ENCODE measurements at regions not wholly inside any gene's neighbourhood (a gene's known extent, or its start where the extent isn't known, plus 50 kb on each side); places are given as distances from the start of the nearest gene placed in this dataset.

DNA sequence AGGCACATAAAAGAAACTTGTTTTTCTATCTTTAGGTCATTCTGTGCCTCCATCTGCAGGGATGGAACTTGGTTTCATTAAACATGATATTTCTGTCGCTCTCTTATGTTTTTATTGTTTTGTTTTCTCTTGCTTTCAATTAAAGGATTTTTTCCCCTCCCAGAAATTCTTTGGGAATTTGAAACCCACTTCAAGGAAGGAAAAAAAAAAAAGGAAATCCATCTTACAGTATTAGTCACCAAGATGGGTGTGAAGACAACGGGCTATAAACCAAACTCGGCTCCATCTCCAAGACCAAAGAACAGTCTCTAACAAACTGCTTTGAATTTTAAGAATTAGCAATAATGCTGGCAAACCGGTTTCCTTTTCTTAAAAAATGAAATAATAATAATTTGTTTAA, 244.1 kb downstream of the BCL11A start:
- BruUV-seq (replicated peaks) = no TSS peak
- Histone ChIP-seq H3K9me3 (ENCODE audit: insufficient read depth, low read depth) (no peaks in the 10 kb centered on the region), H3K4me1 (replicated peaks; ENCODE audit: insufficient read depth) (no peaks in the 10 kb centered on the region), H3K4me3 (no peak overlapping the region), H3K27ac (no peak overlapping the region), H3K27me3 (ENCODE audit: insufficient read depth, low read depth) (peaks cover 36% of the 10 kb centered on the region), H3K36me3 (ENCODE audit: low read depth) (no peaks in the 10 kb centered on the region), H3K9me2 (ENCODE audit: insufficient read depth) (no peaks in the 10 kb centered on the region), H2AFZ (no peak overlapping the region), H4K20me1 (ENCODE audit: insufficient read depth) (no peaks in the 10 kb centered on the region), H3F3A (ENCODE audit: insufficient read depth, low read depth) (no peaks in the 10 kb centered on the region), H3K4me2 (no peak overlapping the region), H3K79me2 (ENCODE audit: low read depth) (no peaks in the 10 kb centered on the region)
- DNase-seq = no peak
- ChIA-PET POLR2A (ENCODE audit: unreplicated experiment) (no interaction called here), CTCF (no interaction called here)
- intact Hi-C loops (cut with micrococcal nuclease; ENCODE audit: unreplicated experiment) = no loop called here
- no peak for TF ChIP-seq CTCF (conservative IDR thresholded peaks at IDR 0.05)
- no peak for TF ChIP-seq EZH2 (IDR thresholded peaks at IDR 0.05; ENCODE audit: low read depth)

DNA sequence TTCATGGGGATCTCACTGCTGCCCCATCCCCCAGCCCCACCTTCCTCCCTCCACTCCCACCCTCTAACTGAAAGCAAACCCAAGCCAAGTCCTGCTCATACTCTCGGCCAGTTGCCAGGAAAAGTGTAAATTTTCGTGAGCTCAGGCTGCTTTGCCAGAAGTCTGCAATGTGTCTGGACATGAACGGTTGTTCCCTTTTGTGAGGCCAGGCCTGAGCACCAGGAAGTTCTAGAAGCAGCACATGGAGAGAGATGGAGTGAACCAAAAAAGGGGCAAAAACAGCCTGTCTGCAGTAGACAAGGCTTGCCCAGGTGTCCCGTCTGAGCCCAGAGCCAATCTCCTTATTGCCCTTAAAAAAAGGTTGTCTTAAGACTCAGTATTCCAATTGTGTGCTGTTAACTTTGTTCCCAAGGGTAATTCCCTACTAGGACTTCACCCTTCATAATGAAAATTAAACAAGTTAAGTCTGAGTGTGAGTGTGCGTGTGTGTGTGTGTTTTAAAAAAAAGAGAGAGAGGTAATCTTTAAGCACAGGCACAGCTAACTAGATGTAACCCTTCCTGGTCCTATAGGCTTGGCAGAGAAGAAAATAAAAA, 247.1 kb downstream of the BCL11A start:
- Histone ChIP-seq H3K27ac (no peak overlapping the region), H3K4me3 (no peak overlapping the region), H3K27me3 (ENCODE audit: insufficient read depth, low read depth) (peaks cover 44% of the 10 kb centered on the region), H3K9me2 (ENCODE audit: insufficient read depth) (no peaks in the 10 kb centered on the region), H3K9me3 (ENCODE audit: insufficient read depth, low read depth) (no peaks in the 10 kb centered on the region), H3K79me2 (ENCODE audit: low read depth) (no peaks in the 10 kb centered on the region), H3K4me1 (replicated peaks; ENCODE audit: insufficient read depth) (no peaks in the 10 kb centered on the region), H3K4me2 (no peak overlapping the region), H4K20me1 (ENCODE audit: insufficient read depth) (no peaks in the 10 kb centered on the region), H3K36me3 (ENCODE audit: low read depth) (no peaks in the 10 kb centered on the region), H2AFZ (no peak overlapping the region), H3F3A (ENCODE audit: insufficient read depth, low read depth) (no peaks in the 10 kb centered on the region)
- no TSS peak for BruUV-seq (replicated peaks)
- DNase-seq = no peak
- CTCF ChIA-PET = no interaction called here
- TF ChIP-seq EZH2 (IDR thresholded peaks at IDR 0.05; ENCODE audit: low read depth) = no peak
- TF ChIP-seq CTCF (conservative IDR thresholded peaks at IDR 0.05) = no peak
- POLR2A ChIA-PET (ENCODE audit: unreplicated experiment) = no interaction called here
- intact Hi-C loops (cut with micrococcal nuclease; ENCODE audit: unreplicated experiment) = no loop called here

- H3K4me1 ChIP-seq (replicated peaks; ENCODE audit: insufficient read depth) = no peaks in the 10 kb centered on the region
- no peak for DNase-seq
- CTCF ChIA-PET = no interaction called here
- peaks cover 48% of the 10 kb centered on the region for H3K27me3 ChIP-seq (ENCODE audit: insufficient read depth, low read depth)
- POLR2A ChIA-PET (ENCODE audit: unreplicated experiment) = no interaction called here
- H3K79me2 ChIP-seq (ENCODE audit: low read depth) = no peaks in the 10 kb centered on the region
- TF ChIP-seq CTCF (conservative IDR thresholded peaks at IDR 0.05) (no peak), EZH2 (IDR thresholded peaks at IDR 0.05; ENCODE audit: low read depth) (no peak)
- intact Hi-C loops (cut with micrococcal nuclease; ENCODE audit: unreplicated experiment) = no loop called here
- no peak overlapping the region for H3K27ac ChIP-seq
- no peaks in the 10 kb centered on the region for H3K36me3 ChIP-seq (ENCODE audit: low read depth)
- H4K20me1 ChIP-seq (ENCODE audit: insufficient read depth) = no peaks in the 10 kb centered on the region
- no peak overlapping the region for H2AFZ ChIP-seq
- H3K9me2 ChIP-seq (ENCODE audit: insufficient read depth) = no peaks in the 10 kb centered on the region
- no peak overlapping the region for H3K4me3 ChIP-seq
- BruUV-seq (replicated peaks) = no TSS peak
- no peak overlapping the region for H3K4me2 ChIP-seq
- H3K9me3 ChIP-seq (ENCODE audit: insufficient read depth, low read depth) = no peaks in the 10 kb centered on the region
- H3F3A ChIP-seq (ENCODE audit: insufficient read depth, low read depth) = no peaks in the 10 kb centered on the region
Measured at GRCh38 chr2:60303680-60304079, 249.8 kb downstream of the BCL11A start.

All from PC-9 (cell line).